ENCODE measurements at regions not wholly inside any gene's neighbourhood (a gene's known extent, or its start where the extent isn't known, plus 50 kb on each side); places are given as distances from the start of the nearest gene placed in this dataset.

GRCh38 chr12:98221243-98221808 lies 294.1 kb upstream of the TMPO start:
- no peak for DNase-seq

- DNase-seq = no peak
These were observed 293.3 kb upstream of the TMPO start for GRCh38 chr12:98222135-98222534.

GRCh38 chr12:98224584-98225221 lies 290.7 kb upstream of the TMPO start:
- DNase-seq = no peak

GRCh38 chr12:98227162-98227561 lies 288.2 kb upstream of the TMPO start:
- DNase-seq = no peak

- DNase-seq = no peak
These were observed 286.5 kb upstream of the TMPO start for GRCh38 chr12:98228683-98229539.

GRCh38 chr12:98229540-98229924 lies 285.9 kb upstream of the TMPO start:
- DNase-seq = no peak

- no peak for DNase-seq
These were observed 282.5 kb upstream of the TMPO start for GRCh38 chr12:98232753-98233390.

GRCh38 chr12:98235301-98235700 lies 280.1 kb upstream of the TMPO start:
- no peak for DNase-seq

- peak; percentile 39 for DNase-seq
These were observed 276.8 kb upstream of the TMPO start for GRCh38 chr12:98238515-98239130.

- no peak for DNase-seq
These were observed 272.2 kb upstream of the TMPO start for GRCh38 chr12:98243190-98243589.

- no peak for DNase-seq
These were observed 271.3 kb upstream of the TMPO start for GRCh38 chr12:98244136-98244535.

- DNase-seq = no peak
These were observed 262.0 kb upstream of the TMPO start for GRCh38 chr12:98253207-98254037.

GRCh38 chr12:98256830-98257229 lies 258.6 kb upstream of the TMPO start:
- no peak for DNase-seq

- peak; percentile 19 for DNase-seq
These were observed 255.7 kb upstream of the TMPO start for GRCh38 chr12:98259693-98260092.

GRCh38 chr12:98260276-98260675 lies 255.1 kb upstream of the TMPO start:
- no peak for DNase-seq

- no peak for DNase-seq
These were observed 252.5 kb upstream of the TMPO start for GRCh38 chr12:98262902-98263301.

GRCh38 chr12:98274430-98275130 lies 240.8 kb upstream of the TMPO start:
- no peak for DNase-seq

GRCh38 chr12:98275131-98275475 lies 240.3 kb upstream of the TMPO start:
- no peak for DNase-seq

GRCh38 chr12:98280152-98280551 lies 235.2 kb upstream of the TMPO start:
- DNase-seq = no peak

GRCh38 chr12:98280621-98281020 lies 234.8 kb upstream of the TMPO start:
- no peak for DNase-seq

GRCh38 chr12:98291828-98292227 lies 223.6 kb upstream of the TMPO start:
- no peak for DNase-seq
